ENCODE measurements at regions not wholly inside any gene's neighbourhood (a gene's known extent, or its start where the extent isn't known, plus 50 kb on each side); places are given as distances from the start of the nearest gene placed in this dataset.
A peak's percentile ranks its signal among the peaks of the same experiment; 100 is the strongest.

GRCh38 chr6:81689580-81689979 is 62.9 kb downstream of the TENT5A start:
- TF ChIP-seq, protein P1, sequence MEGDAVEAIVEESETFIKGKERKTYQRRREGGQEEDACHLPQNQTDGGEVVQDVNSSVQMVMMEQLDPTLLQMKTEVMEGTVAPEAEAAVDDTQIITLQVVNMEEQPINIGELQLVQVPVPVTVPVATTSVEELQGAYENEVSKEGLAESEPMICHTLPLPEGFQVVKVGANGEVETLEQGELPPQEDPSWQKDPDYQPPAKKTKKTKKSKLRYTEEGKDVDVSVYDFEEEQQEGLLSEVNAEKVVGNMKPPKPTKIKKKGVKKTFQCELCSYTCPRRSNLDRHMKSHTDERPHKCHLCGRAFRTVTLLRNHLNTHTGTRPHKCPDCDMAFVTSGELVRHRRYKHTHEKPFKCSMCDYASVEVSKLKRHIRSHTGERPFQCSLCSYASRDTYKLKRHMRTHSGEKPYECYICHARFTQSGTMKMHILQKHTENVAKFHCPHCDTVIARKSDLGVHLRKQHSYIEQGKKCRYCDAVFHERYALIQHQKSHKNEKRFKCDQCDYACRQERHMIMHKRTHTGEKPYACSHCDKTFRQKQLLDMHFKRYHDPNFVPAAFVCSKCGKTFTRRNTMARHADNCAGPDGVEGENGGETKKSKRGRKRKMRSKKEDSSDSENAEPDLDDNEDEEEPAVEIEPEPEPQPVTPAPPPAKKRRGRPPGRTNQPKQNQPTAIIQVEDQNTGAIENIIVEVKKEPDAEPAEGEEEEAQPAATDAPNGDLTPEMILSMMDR (IDR thresholded peaks at IDR 0.05; ENCODE audit: unreplicated experiment) = no peak

DNA sequence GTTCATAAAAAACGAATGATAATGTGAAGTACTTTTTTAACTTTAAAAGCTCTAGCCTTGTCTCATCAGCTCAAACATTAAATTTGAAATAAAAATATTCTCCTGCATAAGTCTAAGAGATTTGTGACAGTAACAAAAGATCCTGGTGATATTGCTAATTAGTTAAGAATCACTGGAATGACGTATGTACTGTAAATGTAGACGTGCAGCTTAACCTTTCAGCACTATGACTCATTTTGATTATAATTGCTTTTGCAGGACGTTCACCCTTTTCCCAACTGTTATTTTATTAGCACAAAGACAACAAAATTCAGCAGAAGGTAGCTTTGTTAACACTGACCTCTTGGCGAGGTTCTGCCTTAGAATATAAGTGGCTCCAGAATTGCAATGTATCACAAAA is 68.6 kb downstream of the TENT5A start:
- ChIA-PET CTCF (no interaction called here), POLR2A (no interaction called here)
- Mint-ChIP-seq H3K36me3 (ENCODE audit: insufficient read depth, unreplicated experiment) (no peaks in the 10 kb centered on the region), H3K4me1 (ENCODE audit: insufficient read depth, unreplicated experiment) (peaks cover 4% of the 10 kb centered on the region), H3K4me3 (ENCODE audit: unreplicated experiment) (no peak overlapping the region), H3K27ac (ENCODE audit: low read depth, unreplicated experiment) (no peak overlapping the region), H3K27me3 (ENCODE audit: insufficient read depth, unreplicated experiment) (no peaks in the 10 kb centered on the region), H3K9me3 (ENCODE audit: unreplicated experiment) (no peaks in the 10 kb centered on the region)
- intact Hi-C loops (cut with micrococcal nuclease) = no loop called here
- TF ChIP-seq, protein P1 (IDR thresholded peaks at IDR 0.05; ENCODE audit: unreplicated experiment) = no peak
- BruUV-seq (replicated peaks) = no TSS peak
- peak; percentile 26 for DNase-seq (ENCODE audit: unreplicated experiment)

More at GRCh38 chr6:81689580-81689979, 62.9 kb downstream of the TENT5A start:
- no peak overlapping the region for H3K4me3 Mint-ChIP-seq (ENCODE audit: unreplicated experiment)
- BruUV-seq (replicated peaks) = no TSS peak
- DNase-seq (ENCODE audit: unreplicated experiment) = no peak
- H3K36me3 Mint-ChIP-seq (ENCODE audit: insufficient read depth, unreplicated experiment) = no peaks in the 10 kb centered on the region
- H3K9me3 Mint-ChIP-seq (ENCODE audit: unreplicated experiment) = no peaks in the 10 kb centered on the region
- POLR2A ChIA-PET = no interaction called here
- CTCF ChIA-PET = interaction anchor here (0.6 kb wide), 1 partner anchor 194 kb away, joined by 5 read pairs; no protein-coding TSS in a partner anchor
- intact Hi-C loops (cut with micrococcal nuclease) = no loop called here
- no peaks in the 10 kb centered on the region for H3K27me3 Mint-ChIP-seq (ENCODE audit: insufficient read depth, unreplicated experiment)
- no peaks in the 10 kb centered on the region for H3K4me1 Mint-ChIP-seq (ENCODE audit: insufficient read depth, unreplicated experiment)
- no peak overlapping the region for H3K27ac Mint-ChIP-seq (ENCODE audit: low read depth, unreplicated experiment)

GRCh38 chr6:81682858-81683620 is 69.4 kb downstream of the TENT5A start:
- Mint-ChIP-seq H3K36me3 (ENCODE audit: insufficient read depth, unreplicated experiment) (no peaks in the 10 kb centered on the region), H3K9me3 (ENCODE audit: unreplicated experiment) (no peaks in the 10 kb centered on the region), H3K27ac (ENCODE audit: low read depth, unreplicated experiment) (no peak overlapping the region), H3K27me3 (ENCODE audit: insufficient read depth, unreplicated experiment) (no peaks in the 10 kb centered on the region), H3K4me3 (ENCODE audit: unreplicated experiment) (no peak overlapping the region), H3K4me1 (ENCODE audit: insufficient read depth, unreplicated experiment) (peaks cover 4% of the 10 kb centered on the region)
- ChIA-PET POLR2A (interaction anchor here (0.6 kb wide), 1 partner anchor 100 kb away, joined by 3 read pairs; no protein-coding TSS in a partner anchor), CTCF (no interaction called here)
- intact Hi-C loops (cut with micrococcal nuclease) = no loop called here
- no TSS peak for BruUV-seq (replicated peaks)
- DNase-seq (ENCODE audit: unreplicated experiment) = no peak
- TF ChIP-seq, protein P1 (IDR thresholded peaks at IDR 0.05; ENCODE audit: unreplicated experiment) = no peak

- no peaks in the 10 kb centered on the region for H3K36me3 Mint-ChIP-seq (ENCODE audit: insufficient read depth, unreplicated experiment)
- no peak for DNase-seq (ENCODE audit: unreplicated experiment)
- H3K27ac Mint-ChIP-seq (ENCODE audit: low read depth, unreplicated experiment) = no peak overlapping the region
- no peak overlapping the region for H3K4me3 Mint-ChIP-seq (ENCODE audit: unreplicated experiment)
- H3K4me1 Mint-ChIP-seq (ENCODE audit: insufficient read depth, unreplicated experiment) = peaks cover 4% of the 10 kb centered on the region
- intact Hi-C loops (cut with micrococcal nuclease) = no loop called here
- no TSS peak for BruUV-seq (replicated peaks)
- H3K9me3 Mint-ChIP-seq (ENCODE audit: unreplicated experiment) = no peaks in the 10 kb centered on the region
- ChIA-PET POLR2A (no interaction called here), CTCF (no interaction called here)
- TF ChIP-seq, protein P1 (IDR thresholded peaks at IDR 0.05; ENCODE audit: unreplicated experiment) = no peak
- H3K27me3 Mint-ChIP-seq (ENCODE audit: insufficient read depth, unreplicated experiment) = no peaks in the 10 kb centered on the region
Measured at GRCh38 chr6:81682235-81682795, 70.2 kb downstream of the TENT5A start.

Measured in MCF 10A (cell line).